NB4 (cell line): ENCODE measurements at regions not wholly inside any gene's neighbourhood (a gene's known extent, or its start where the extent isn't known, plus 50 kb on each side); places are given as distances from the start of the nearest gene placed in this dataset.

ENCODE experiments used
- DNase-seq: peaks from one replicate; pipeline ENCODE4 v3.0.0; 2010; ENCODE audit warnings: low read depth
- H3K4me3 ChIP-seq: one replicate; pipeline ENCODE4 v1.5.1; 2011; ENCODE audit warnings: mild to moderate bottlenecking, low read depth, low read length, moderate library complexity
- CTCF ChIP-seq: IDR thresholded peaks from one replicate; pipeline ENCODE4 v1.5.1; 2012; ENCODE audit warnings: low read depth, low read length
- MAX ChIP-seq: IDR thresholded peaks from 2 replicates; pipeline ENCODE4 v1.6.1; 2011; ENCODE audit warnings: low read depth, low read length
- MYC ChIP-seq: IDR thresholded peaks from 2 replicates; pipeline ENCODE4 v1.6.1; 2011; ENCODE audit warnings: low read depth, low read length
- POLR2A ChIP-seq: IDR thresholded peaks from 2 replicates; pipeline ENCODE4 v1.6.1; 2011; ENCODE audit warnings: mild to moderate bottlenecking; ENCODE audit not compliant: insufficient read length; ENCODE audit errors: extremely low read depth

GRCh38 chr13:80171096-80171495, 169.8 kb downstream of the SPRY2 start:
- DNase-seq, result no peak
- no peak overlapping the region for H3K4me3 ChIP-seq
- TF ChIP-seq MYC (no peak), POLR2A (no peak), CTCF (no peak), MAX (no peak)

- peak; percentile 91 for DNase-seq
- TF ChIP-seq POLR2A (no peak), CTCF (no peak), MAX (no peak), MYC (no peak)
- H3K4me3 ChIP-seq, result no peak overlapping the region
These were observed 172.7 kb downstream of the SPRY2 start for GRCh38 chr13:80168089-80168850.

GRCh38 chr13:80166352-80166751, 174.6 kb downstream of the SPRY2 start:
- TF ChIP-seq CTCF (no peak), MAX (no peak), MYC (no peak), POLR2A (no peak)
- DNase-seq, result no peak
- no peak overlapping the region for H3K4me3 ChIP-seq

- H3K4me3 ChIP-seq, result no peak overlapping the region
- TF ChIP-seq MAX (no peak), CTCF (no peak), MYC (no peak), POLR2A (no peak)
- DNase-seq, result no peak
These were observed 176.5 kb downstream of the SPRY2 start for GRCh38 chr13:80164462-80164861.

GRCh38 chr13:80161896-80162295, 179.0 kb downstream of the SPRY2 start:
- TF ChIP-seq CTCF, result no peak
- TF ChIP-seq MAX, result no peak
- no peak for TF ChIP-seq POLR2A
- no peak for TF ChIP-seq MYC
- DNase-seq, result no peak
- H3K4me3 ChIP-seq, result no peak overlapping the region
